H1 (cell line): ENCODE measurements at regions not wholly inside any gene's neighbourhood (a gene's known extent, or its start where the extent isn't known, plus 50 kb on each side); places are given as distances from the start of the nearest gene placed in this dataset.

Experiments
- CTCF ChIA-PET: fragments of 300-600 bp; sonication (Branson Sonifier 250); formaldehyde crosslinking; loops from one replicate; lab custom pipeline; 2021; ENCODE audit not compliant: partially characterized antibody; lab: Charles Lee
- POLR2A ChIA-PET: fragments of 300-600 bp; sonication (Branson Sonifier 250); formaldehyde crosslinking; loops from one replicate; lab custom pipeline; 2021; ENCODE audit warnings: inconsistent platforms; ENCODE audit not compliant: partially characterized antibody; lab: Charles Lee
- DNase-seq, 2 experiments: peaks; one replicate each; pipeline versions ENCODE4 v3.0.0 to v3.0.0-alpha.2; 2010 to 2022; ENCODE audit warnings: low spot score in 2 of 2, low read depth in 1 of 2, mixed read lengths in 1 of 2
- FAIRE-seq: peaks from 2 replicates; lab custom pipeline; 2011; peaks lifted over from hg19 to GRCh38; lab: Jason Lieb, UNC
- H2AFZ ChIP-seq: 2 replicates; pipeline ENCODE4 v1.8.1; 2012; ENCODE audit warnings: low read length, inconsistent platforms
- H2AK5ac ChIP-seq: 2 replicates; pipeline ENCODE4 v1.6.1; 2013; ENCODE audit warnings: low read depth, low read length
- H2BK120ac ChIP-seq: replicated peaks from 2 replicates; pipeline ENCODE3; 2013; ENCODE audit warnings: low read depth, low read length, inconsistent platforms
- H2BK12ac ChIP-seq: 2 replicates; pipeline ENCODE4 v1.6.1; 2013; ENCODE audit warnings: low read depth, low read length
- H2BK15ac ChIP-seq: 2 replicates; pipeline ENCODE4 v1.6.1; 2013; ENCODE audit warnings: low read length
- H2BK20ac ChIP-seq: 2 replicates; pipeline ENCODE4 v1.6.1; 2013; ENCODE audit warnings: low read length
- H2BK5ac ChIP-seq: 2 replicates; pipeline ENCODE4 v1.6.1; 2013; ENCODE audit warnings: low read depth, low read length
- H3K14ac ChIP-seq: 2 replicates; pipeline ENCODE4 v1.6.1; 2013; ENCODE audit warnings: inconsistent platforms; ENCODE audit not compliant: insufficient read length
- H3K18ac ChIP-seq: 2 replicates; pipeline ENCODE4 v1.6.1; 2013; ENCODE audit warnings: low read length; ENCODE audit errors: extremely low read depth
- H3K23ac ChIP-seq: 2 replicates; pipeline ENCODE4 v1.6.1; 2013; ENCODE audit warnings: inconsistent platforms; ENCODE audit not compliant: insufficient read length
- H3K23me2 ChIP-seq: 2 replicates; pipeline ENCODE4 v1.6.1; 2013; ENCODE audit warnings: low read depth, low read length
- H3K27ac ChIP-seq: 2 replicates; pipeline ENCODE4 v1.6.1; 2011; ENCODE audit warnings: low read depth, low read length, inconsistent platforms
- H3K27me3 ChIP-seq, 4 experiments: replicated peaks in 1 of 4; 1 replicate in 1 of 4; 2 replicates in 3 of 4; pipeline versions ENCODE4 v1.6.1 to v1.8.1; 2011 to 2013; ENCODE audit warnings: low read length in 3 of 4, mild to moderate bottlenecking in 3 of 4, inconsistent platforms in 2 of 4, mixed read lengths in 2 of 4, moderate library complexity in 1 of 4; ENCODE audit not compliant: control insufficient read depth in 3 of 4, insufficient read depth in 3 of 4; ENCODE audit errors: extremely low read depth in 1 of 4
- H3K36me3 ChIP-seq, 4 experiments: 2 replicates each; pipeline versions ENCODE4 v1.6.1 to v1.8.1; 2011 to 2013; ENCODE audit warnings: mild to moderate bottlenecking in 4 of 4, low read length in 3 of 4, moderate library complexity in 2 of 4, control low read depth in 1 of 4, inconsistent platforms in 1 of 4; ENCODE audit not compliant: insufficient read depth in 4 of 4, control insufficient read depth in 2 of 4
- H3K4ac ChIP-seq: replicated peaks from 2 replicates; pipeline ENCODE3; 2013; ENCODE audit warnings: low read length, low read depth, mixed read lengths, inconsistent platforms; ENCODE audit not compliant: insufficient read length
- H3K4me1 ChIP-seq, 4 experiments: replicated peaks in 1 of 4; 1 replicate in 1 of 4; 2 replicates in 3 of 4; pipeline versions ENCODE4 v1.6.1 to v1.8.1; 2011 to 2013; ENCODE audit warnings: low read length in 3 of 4, inconsistent platforms in 2 of 4, mixed read lengths in 1 of 4; ENCODE audit not compliant: insufficient read depth in 4 of 4, control insufficient read depth in 3 of 4
- H3K4me2 ChIP-seq, 2 experiments: 2 replicates each; pipeline versions ENCODE4 v1.6.1 to v1.8.1; 2011 to 2013; ENCODE audit warnings: low read depth in 2 of 2, low read length in 2 of 2, control low read depth in 1 of 2, inconsistent platforms in 1 of 2, mild to moderate bottlenecking in 1 of 2; ENCODE audit not compliant: insufficient read depth in 1 of 2
- H3K4me3 ChIP-seq, 4 experiments: fragments of 200-600, 300-600 bp in 1 of 4; sonication (generic), shearing (Covaris generic), sonication (Bioruptor Twin) in 1 of 4; 2 replicates each; pipeline versions ENCODE4 v1.5.1 to v1.8.1; 2011 to 2016; ENCODE audit warnings: low read length in 4 of 4, low read depth in 3 of 4, control low read depth in 2 of 4, inconsistent platforms in 2 of 4, mild to moderate bottlenecking in 2 of 4, mixed read lengths in 1 of 4, moderate library complexity in 1 of 4; ENCODE audit not compliant: insufficient read depth in 2 of 4; ENCODE audit errors: extremely low read depth in 1 of 4
- H3K56ac ChIP-seq: replicated peaks from 2 replicates; pipeline ENCODE3; 2013; ENCODE audit warnings: low read depth, mild to moderate bottlenecking, mixed read lengths, low read length, inconsistent platforms; ENCODE audit not compliant: insufficient read length
- H3K79me1 ChIP-seq: 2 replicates; pipeline ENCODE4 v1.6.1; 2013; ENCODE audit warnings: low read depth, low read length, control low read depth
- H3K79me2 ChIP-seq, 2 experiments: 2 replicates each; pipeline versions ENCODE4 v1.6.1 to v1.8.1; 2012 to 2013; ENCODE audit warnings: low read length in 2 of 2, mild to moderate bottlenecking in 2 of 2, inconsistent platforms in 1 of 2; ENCODE audit not compliant: insufficient read depth in 2 of 2, control insufficient read depth in 1 of 2
- H3K9ac ChIP-seq, 4 experiments: replicated peaks in 1 of 4; 1 replicate in 1 of 4; 2 replicates in 3 of 4; pipeline versions ENCODE4 v1.6.1 to v1.8.1; 2011 to 2013; ENCODE audit warnings: low read depth in 3 of 4, low read length in 3 of 4, control low read depth in 2 of 4, mild to moderate bottlenecking in 2 of 4, moderate library complexity in 2 of 4, inconsistent platforms in 1 of 4; ENCODE audit errors: extremely low read depth in 1 of 4
- H3K9me3 ChIP-seq, 2 experiments: 2 replicates each; pipeline versions ENCODE4 v1.6.1 to v1.8.1; 2012 to 2013; ENCODE audit warnings: mild to moderate bottlenecking in 2 of 2, moderate library complexity in 2 of 2, control low read depth in 1 of 2, inconsistent platforms in 1 of 2, low read depth in 1 of 2, low read length in 1 of 2, mixed read lengths in 1 of 2; ENCODE audit not compliant: insufficient read depth in 2 of 2
- H4K20me1 ChIP-seq, 2 experiments: replicated peaks in 1 of 2; 2 replicates each; pipeline versions ENCODE3 to v1.8.1; 2011 to 2013; ENCODE audit warnings: inconsistent platforms in 2 of 2, low read length in 2 of 2, mild to moderate bottlenecking in 1 of 2; ENCODE audit not compliant: insufficient read depth in 2 of 2, control insufficient read depth in 1 of 2
- H4K5ac ChIP-seq: 2 replicates; pipeline ENCODE4 v1.6.1; 2013; ENCODE audit warnings: low read length, low read depth, mixed read lengths, inconsistent platforms; ENCODE audit not compliant: insufficient read length
- H4K8ac ChIP-seq: 2 replicates; pipeline ENCODE4 v1.8.0; 2013; ENCODE audit warnings: mild to moderate bottlenecking, moderate library complexity, low read length, inconsistent platforms; ENCODE audit not compliant: insufficient read depth; ENCODE audit errors: extremely low read depth
- H4K91ac ChIP-seq: replicated peaks from 2 replicates; pipeline ENCODE3; 2013; ENCODE audit warnings: low read length, mixed read lengths, inconsistent platforms; ENCODE audit not compliant: insufficient read length
- RBBP5 ChIP-seq: IDR thresholded peaks from 2 replicates; pipeline ENCODE4 v1.7.1; 2012; ENCODE audit warnings: low read depth, mild to moderate bottlenecking, inconsistent platforms, low read length, moderate library complexity, borderline replicate concordance
- WGBS, 2 experiments: shearing (Covaris generic) in 1 of 2; methylation state at CpG; one replicate each; pipeline versions ENCODE4 v1.1.6 to v1.1.7; 2013 to 2015; ENCODE audit warnings: low lambda C conversion rate in 2 of 2, mixed read lengths in 2 of 2, inconsistent platforms in 1 of 2, low coverage in 1 of 2, missing lambda C conversion rate in 1 of 2; ENCODE audit not compliant: insufficient replicate concordance in 2 of 2, insufficient coverage in 1 of 2, insufficient read length in 1 of 2; ENCODE audit errors: extremely low coverage in 1 of 2, missing lambda C conversion rate in 1 of 2; 5-methylcytosine and 5-hydroxymethylcytosine counted together

DNA sequence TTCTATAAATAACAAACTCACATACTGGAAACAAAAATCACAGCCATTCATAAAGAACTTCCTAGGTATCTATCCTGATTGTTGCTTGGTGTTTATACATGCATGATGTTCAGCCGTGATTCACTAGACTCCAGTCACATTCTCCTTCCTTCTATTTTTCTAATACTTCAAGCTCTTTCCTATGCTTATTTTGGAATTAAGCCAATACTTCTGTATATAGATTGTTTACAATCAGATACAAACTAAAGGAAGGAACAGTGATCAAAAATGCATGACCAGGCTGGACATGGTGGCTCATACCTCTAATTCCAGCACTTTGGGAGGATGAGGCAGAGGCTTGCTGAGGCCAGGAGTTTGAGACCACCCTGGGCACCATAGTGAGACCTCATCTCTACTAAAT is 377.5 kb upstream of the IRAK1BP1 start:
- no peaks in the 10 kb centered on the region for H3K23me2 ChIP-seq
- no peak overlapping the region for H2AK5ac ChIP-seq
- no peak overlapping the region for H4K91ac ChIP-seq
- no peak overlapping the region for H3K56ac ChIP-seq
- no peak overlapping the region for H3K9ac ChIP-seq
- H2BK5ac ChIP-seq = no peak overlapping the region
- H3K27ac ChIP-seq = no peak overlapping the region
- no peak overlapping the region for H3K4ac ChIP-seq
- 100% methylated on average over 1 of the region's 1 CpG; no CpG with 5 or more reads in 1 of the 2 experiments for WGBS, 2 experiments
- H2BK12ac ChIP-seq = no peak overlapping the region
- DNase-seq = no peak
- no peak overlapping the region for H4K5ac ChIP-seq
- H3K27me3 ChIP-seq = no peaks in the 10 kb centered on the region
- H2BK120ac ChIP-seq = no peak overlapping the region
- FAIRE-seq = no peak
- H3K4me3 ChIP-seq = no peak overlapping the region
- no peaks in the 10 kb centered on the region for H3K9me3 ChIP-seq
- no peak overlapping the region for H2BK20ac ChIP-seq
- CTCF ChIA-PET = interaction anchor here (1.0 kb wide), 1 partner anchor 24 kb away, joined by 3 read pairs; no protein-coding TSS in a partner anchor
- POLR2A ChIA-PET = no interaction called here
- H3K14ac ChIP-seq = no peak overlapping the region
- H3K4me2 ChIP-seq = no peak overlapping the region
- H4K8ac ChIP-seq = no peak overlapping the region
- no peaks in the 10 kb centered on the region for H3K36me3 ChIP-seq
- H3K23ac ChIP-seq = no peak overlapping the region
- H2BK15ac ChIP-seq = no peak overlapping the region
- no peak overlapping the region for H2AFZ ChIP-seq
- no peak overlapping the region for H3K18ac ChIP-seq
- no peaks in the 10 kb centered on the region for H3K79me2 ChIP-seq
- H3K79me1 ChIP-seq = no peaks in the 10 kb centered on the region
- H4K20me1 ChIP-seq = no peaks in the 10 kb centered on the region
- no peaks in the 10 kb centered on the region for H3K4me1 ChIP-seq
- no peak for TF ChIP-seq RBBP5
